NCI-H1694 (cell line): ENCODE measurements at regions not wholly inside any gene's neighbourhood (a gene's known extent, or its start where the extent isn't known, plus 50 kb on each side); places are given as distances from the start of the nearest gene placed in this dataset.

Experiments used
- DNase-seq: peaks from one replicate; lab custom pipeline; 2025; lab: John Stamatoyannopoulos, UW

DNA sequence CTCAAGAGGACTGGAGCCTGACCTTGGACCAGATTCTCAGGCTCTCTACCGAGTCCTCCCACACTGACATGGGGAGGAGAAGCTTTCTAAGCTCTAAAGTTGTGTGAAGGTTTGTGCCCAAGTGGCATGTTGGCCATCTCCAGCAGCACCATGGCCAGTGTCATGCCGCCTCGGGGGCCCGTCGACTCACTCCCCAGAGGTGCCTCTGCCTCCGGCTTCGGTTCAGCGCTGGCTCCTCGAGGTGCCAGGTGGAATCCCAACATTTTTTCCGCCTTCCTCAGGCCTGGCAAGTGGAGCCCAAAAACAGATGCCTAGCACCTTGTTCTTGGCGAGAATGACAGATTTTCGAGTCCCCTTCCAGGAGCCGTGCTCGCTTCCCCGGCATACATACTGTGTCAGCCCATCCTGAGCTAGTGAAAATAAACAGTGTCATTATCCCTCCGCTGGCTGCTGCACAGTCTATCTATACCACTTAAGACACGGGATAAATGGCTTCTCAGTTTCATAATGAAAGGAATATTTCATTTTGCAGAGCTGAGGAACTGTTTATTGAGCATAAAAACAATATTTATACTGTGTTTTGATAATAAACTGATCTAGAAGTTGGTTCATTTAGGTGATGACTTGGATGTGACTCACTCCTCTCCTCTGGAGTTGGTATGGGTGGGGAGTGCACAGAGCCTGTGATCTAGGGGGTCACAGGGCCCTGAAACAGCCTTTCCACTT is 328.5 kb upstream of the TLE3 start:
- DNase-seq, result no peak

GRCh38 chr15:70424937-70425411 is 327.3 kb upstream of the TLE3 start:
- no peak for DNase-seq

DNA sequence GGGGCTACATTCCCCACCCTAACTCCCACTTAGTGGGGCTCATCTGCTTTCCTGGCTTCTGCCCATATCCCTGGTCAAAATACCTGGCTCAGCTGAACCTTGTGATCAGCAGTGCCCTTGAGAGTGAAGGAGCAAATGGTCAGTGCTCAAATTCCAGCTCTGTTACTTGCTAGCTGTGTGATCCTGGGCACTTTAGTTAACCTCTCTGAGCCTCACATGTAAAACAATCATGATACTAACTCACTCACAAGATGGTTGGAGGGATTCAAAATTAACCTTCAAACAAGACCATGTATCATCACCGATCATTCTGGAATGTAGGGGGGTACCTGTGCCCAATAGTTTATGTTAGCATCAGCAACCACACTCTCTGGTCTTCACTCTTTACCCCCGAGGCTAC is 325.6 kb upstream of the TLE3 start:
- DNase-seq, result no peak

- DNase-seq, result no peak
Measured at GRCh38 chr15:70422342-70422741, 324.6 kb upstream of the TLE3 start.

DNA sequence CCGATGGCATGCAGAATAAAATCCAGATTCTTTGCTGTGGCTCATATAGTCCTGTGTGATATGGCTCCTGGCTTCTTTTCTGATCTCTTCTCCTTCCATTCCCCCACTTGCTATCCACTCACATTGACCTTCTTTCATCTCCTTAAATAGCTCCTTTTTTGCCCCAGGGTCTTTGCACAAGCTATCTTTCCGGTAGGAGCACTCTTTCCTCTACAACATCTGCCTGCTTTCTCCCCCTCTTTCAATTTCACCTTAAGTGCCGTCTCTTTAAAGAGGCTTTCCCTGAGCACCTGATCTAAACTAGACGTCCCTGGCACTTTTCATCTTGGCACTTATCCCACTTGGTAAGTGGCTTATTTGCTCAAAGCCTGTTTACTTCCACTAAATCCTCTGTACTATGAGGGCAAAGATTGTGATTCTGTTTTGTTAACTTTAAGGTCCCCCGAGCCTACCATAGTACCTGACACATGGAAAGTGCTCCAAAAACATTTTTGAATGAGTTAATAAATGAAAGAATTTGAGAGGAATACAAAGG is 323.3 kb upstream of the TLE3 start:
- no peak for DNase-seq

DNA sequence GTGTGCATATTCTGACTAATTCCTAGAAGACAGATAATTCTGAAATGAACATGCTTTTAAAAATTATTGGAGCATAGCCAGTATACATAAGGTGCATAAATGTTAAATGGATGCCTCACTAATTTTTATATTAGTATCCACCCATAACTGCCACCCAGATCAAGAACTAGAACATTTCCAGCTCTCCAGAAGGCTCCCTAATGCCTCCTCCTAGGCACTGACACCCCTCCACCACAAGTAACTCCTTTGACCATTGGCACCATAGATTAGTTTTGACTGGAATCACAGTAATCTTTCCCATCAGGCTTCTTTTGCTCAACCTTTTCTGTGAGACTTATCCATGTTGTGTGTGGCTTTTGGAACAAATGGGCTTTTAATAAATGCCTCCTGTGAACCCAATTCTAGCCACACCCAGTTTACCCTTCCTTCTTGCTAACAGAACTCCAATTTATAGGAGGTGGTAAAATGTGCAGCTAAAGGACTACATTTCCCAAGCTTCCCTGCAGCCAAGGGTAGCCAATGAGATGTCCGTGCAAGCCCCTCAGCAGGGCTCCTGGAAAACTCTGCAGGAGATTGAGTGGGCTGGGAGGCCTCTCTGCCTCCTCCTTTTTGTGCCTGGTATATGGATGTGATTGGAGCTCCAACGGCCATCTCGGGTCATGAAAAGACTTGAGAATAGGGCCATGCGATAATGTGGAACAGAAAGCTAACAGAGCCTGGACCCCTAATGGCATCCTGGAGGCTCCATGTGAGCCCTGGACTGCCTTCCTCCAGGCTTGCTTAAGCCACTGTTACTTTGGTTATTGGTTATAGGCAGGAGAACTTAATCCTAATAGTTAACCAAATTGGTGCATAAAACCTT is 322.6 kb upstream of the TLE3 start:
- DNase-seq, result peak; percentile 7

DNA sequence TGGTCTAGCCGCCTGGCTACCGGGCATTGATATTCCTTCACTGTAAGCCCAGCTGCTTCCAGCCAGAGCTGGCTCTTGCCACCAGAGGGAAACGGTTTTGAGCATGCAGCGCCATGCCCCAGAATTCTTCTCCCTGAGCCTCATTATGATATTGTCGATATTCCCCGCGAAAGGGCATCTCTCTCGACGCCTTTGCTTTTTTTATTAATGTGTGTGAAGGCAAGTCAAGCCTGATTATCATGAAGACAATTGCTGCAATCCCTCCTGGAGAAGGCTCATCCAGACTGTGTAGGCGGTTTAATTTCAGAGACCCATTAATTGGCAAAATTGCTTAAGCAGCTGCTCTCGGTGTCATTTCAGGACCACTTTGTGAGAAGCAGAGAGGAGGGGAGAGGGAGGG is 321.2 kb upstream of the TLE3 start:
- peak; percentile 42 for DNase-seq

DNA sequence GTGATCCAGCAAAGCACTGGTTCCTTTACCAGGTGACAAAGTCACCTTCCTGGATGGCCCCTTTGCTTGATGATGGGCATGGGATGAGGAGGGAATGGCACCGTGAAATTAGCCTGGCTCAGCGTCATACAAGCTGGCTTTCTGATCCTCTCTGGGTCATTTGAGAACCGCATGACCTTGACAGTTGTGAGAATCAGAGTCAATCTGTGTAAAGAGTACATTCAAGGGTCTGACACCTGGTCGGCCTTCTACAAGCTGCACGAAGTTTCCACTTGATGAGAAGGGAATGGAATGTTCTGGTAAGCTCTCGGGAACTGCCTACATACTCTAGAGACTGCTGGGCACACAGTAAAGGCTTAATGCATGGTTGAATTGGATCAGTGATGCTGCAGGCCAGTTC is 319.8 kb upstream of the TLE3 start:
- no peak for DNase-seq

DNA sequence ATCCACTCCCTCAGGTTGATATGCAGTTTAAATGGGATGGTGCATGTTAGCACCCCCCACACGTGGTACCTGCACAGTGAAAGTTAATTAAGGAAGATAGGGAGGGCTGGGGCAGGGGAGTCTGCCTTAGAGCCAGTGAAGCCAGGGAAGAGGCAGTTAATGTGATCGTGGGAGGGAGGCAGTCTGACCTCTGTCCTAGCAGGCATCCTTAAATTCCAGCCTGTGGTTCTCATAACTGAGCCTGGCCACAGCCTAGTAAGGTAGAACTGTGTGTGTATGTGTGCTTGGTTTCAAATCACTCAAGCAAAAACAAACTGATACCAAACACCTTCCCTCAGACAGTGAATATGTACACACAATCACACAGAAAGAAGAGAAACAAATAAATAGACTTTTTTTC is 319.1 kb upstream of the TLE3 start:
- DNase-seq, result no peak

DNA sequence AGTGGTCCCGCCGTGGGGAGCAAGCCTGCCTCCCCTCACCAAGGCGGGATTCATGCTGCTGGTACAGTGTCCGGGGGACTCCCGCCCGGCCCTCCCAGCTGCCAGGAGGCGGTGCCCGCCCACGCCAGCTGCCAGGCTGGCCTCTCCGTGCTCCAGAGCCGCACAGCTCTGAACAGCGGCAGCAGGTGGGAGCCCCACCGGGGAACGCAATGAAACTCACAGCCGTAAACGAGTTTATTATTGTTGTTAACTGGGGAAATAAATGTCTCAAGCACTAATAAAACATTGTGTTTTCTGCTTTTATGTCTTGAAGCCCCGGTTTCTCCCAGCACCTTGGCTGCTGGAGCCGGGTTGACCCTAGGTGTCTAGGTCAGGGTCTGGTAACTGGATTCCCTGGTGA is 317.7 kb upstream of the TLE3 start:
- DNase-seq, result peak; percentile 16

DNA sequence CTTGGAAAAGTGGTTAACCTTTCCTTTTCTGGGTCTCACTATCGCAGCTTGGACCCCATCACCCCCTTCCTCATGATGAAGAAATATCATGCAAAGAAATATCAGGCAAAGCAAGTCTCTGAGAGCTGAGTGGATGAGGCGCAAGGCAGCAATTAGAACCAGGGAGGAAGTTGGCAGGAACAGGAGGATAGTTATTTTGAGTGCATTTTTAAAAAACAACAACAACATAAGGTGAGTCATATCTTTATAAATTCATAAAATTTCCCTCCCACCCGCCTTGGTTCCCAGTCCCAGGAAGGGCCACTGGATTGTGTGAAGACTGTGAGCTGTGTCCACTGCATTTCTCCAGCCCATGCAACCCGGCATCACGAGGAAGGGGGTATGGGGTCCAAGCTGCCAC is 316.9 kb upstream of the TLE3 start:
- DNase-seq, result no peak

DNA sequence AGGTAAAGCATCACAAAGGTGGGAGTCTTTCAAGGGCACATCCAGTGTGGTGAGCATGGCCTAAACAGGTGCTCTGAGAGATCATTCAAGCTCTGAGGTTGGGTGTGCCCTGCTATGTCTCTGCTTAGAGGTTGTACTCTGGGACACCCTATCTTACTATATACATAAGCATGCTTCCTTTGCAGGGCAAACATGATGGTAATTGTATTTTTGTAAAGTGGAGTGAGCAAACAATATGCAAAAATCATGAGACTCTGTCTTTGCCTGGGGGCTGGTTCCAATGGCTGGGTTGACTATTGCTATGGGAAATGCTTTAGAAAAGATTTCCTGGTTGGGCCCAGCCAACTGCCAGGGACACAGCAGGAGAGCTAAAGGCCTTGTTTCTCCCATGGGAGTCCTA is 315.1 kb upstream of the TLE3 start:
- no peak for DNase-seq

GRCh38 chr15:70411143-70411863 is 313.6 kb upstream of the TLE3 start:
- DNase-seq, result no peak

DNA sequence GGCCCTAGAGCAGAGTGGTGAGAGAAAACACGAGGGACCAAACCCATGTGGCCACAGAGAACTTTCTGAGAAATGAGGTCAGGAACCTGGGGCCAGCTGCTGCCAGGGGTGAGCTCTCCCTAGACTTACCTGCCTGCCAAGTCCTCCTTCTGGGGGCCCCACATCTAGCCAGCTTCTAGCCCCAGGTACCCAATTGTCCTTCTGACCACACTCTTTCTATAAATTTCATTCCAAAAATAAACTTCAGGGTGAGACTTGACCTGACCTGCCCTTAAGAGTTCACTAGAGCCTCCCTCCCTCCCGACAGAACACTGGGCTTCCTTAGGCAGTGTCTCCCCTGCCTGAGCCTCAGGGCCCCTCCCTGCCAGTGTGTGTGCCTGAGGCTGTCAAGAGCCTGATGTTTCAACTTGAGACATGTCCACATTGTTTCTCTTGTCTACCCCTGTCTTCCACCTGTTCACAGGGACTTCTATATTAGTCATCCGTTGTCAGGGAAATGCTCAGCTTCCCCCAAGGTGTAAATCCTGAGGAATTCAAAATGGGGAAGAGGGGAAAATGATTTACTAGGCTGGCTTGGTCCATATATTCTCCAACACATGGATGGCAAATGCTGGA is 312.8 kb upstream of the TLE3 start:
- no peak for DNase-seq

DNA sequence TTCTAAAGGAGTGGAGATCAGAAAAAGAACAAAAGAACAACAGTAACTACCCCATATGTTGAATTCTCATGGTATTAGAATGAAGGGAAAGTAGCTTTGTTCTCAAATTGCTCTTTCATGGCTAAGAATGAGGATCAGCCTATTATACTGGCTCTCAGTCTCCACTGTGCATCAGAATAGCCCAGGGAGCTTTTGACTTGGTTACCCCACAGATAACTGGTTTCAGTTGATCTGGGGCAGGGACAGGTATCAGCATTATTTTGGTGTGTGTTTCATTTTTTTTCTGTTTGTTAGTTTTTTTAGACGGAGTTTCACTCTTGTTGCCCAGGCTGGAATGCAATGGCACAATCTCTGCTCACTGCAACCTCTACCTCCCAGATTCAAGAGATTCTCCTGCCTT is 311.7 kb upstream of the TLE3 start:
- DNase-seq, result no peak

DNA sequence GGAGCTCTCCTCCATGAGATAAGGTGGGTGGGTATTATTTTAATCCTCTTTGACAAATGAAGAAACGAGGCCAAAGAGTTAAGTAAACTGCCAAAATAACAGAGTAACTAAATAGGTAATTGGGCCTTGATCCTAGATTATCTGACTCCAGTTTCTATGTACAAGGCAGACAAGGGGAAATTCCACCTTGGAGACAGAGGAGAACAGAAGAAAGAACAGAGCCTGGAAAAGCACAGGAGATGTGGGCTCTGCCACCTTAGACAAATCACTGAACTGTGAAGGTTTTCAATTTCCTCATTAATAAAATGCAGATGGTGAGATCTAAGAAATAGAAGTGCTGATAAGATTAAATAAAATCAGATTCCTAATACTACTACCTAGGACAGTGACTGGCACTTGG is 310.2 kb upstream of the TLE3 start:
- no peak for DNase-seq

GRCh38 chr15:70407336-70407670 is 309.6 kb upstream of the TLE3 start:
- no peak for DNase-seq

DNA sequence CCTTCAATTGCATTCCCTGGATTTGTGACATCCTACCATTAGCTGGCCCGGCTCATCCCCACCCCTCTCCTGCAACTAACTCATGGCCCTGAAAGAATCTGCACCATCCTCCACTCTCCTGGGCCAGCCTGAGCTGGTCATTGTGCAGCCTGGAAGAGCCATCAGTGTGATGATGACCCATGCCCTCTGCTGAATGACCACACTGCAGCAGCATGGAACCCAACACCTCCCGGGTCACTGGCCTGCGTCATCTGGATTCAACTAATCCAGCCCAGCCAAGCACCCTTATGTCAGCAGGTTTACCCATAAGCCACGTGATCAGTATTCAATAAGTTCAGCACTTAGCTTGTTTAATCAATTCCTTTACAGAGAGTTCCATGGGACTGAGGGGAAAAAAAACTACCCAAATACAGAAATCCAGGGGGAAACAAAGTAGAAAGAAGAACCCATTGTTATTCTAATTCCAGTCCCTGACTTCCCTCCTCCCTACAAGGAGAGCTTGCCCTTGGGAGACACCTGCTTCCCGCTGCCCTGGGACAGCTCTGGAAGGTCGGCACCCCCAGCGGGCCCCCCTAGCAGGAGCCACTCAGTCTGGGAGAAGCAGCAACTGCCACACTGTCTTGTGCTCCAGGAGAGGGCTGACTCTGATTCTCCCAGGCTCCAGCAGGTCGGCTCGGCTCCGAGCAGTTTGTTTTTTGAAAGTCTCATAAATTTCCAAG is 309.1 kb upstream of the TLE3 start:
- DNase-seq, result no peak

DNA sequence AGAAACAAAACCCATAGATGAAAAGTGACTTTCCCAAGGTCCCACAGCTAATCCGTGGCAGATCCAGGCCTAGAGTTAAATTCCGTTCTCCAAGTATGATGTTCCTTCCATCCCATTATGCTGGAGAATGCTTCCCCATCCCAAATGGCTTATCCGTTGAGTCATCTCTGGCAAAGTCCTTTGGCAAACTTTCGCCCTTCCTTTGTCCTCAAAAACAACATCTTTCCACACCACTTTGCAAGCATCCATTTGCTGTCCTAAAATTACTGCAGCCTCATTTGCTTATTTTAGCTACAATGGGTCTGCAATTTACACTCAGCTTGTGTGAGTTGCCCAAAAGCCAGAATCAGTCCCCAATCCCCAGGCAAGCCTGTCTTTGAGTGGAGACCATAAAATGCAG is 304.0 kb upstream of the TLE3 start:
- DNase-seq, result no peak

DNA sequence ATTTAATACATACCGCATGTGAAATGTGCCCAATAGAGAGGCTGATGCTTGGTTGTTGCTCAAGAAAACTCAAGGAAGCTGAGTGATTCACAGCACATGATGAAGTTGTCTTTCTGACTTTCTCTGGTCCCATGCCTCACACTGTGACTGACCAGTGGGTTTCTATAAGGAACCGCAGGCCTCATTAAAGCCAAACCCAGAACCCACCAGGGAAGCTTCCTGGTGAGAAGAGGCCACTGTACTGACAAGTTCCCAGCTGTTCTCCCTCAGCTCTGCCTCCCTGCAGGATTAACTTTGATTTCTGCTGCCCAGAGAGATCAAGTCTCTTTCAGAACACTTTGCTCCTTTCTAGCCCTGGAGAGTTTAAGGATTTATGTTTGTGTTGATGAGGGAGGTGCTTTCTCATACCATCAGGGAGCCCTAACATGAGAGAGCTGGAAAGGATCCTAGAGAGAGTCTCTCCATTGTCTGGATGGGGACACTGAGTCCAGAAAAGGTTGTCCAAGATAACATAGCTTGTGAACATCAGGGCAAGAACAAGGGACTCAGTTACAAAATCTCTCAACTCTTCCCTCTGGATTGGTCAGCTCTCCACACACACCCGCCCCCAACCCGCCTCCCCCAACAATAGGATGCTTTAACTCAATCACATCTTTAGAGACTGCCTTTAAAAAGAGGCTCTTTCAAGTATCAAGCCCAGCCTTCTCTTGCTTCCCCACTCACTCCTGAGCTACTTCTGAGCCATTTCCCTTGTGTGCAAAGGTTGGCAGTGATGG is 303.2 kb upstream of the TLE3 start:
- no peak for DNase-seq

DNA sequence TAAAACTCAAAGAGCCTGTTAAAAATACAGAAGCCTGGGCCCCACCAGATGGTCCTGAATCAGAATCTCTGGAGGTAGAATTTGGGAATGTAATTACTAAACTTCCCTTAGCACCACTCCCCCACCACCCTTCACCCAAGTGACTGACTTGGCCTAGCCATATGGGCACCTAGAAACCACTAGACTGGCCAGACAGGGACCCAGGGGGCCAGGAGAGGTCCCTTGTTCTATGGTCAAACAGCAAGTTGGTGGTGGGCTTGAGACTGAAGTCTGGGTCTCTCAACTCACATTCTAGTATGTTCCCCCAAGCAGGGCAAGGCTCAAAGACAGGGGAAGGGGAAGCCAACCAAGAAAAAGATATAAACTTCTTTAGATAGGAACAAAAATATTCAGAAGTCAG is 301.5 kb upstream of the TLE3 start:
- no peak for DNase-seq
